ENCODE measurements at regions not wholly inside any gene's neighbourhood (a gene's known extent, or its start where the extent isn't known, plus 50 kb on each side); places are given as distances from the start of the nearest gene placed in this dataset.
"Not testable (repeated sequence)": the region's sequence is repeated elsewhere in the genome, so short reads cannot be mapped to it uniquely, and the experiment has no call there.

DNA sequence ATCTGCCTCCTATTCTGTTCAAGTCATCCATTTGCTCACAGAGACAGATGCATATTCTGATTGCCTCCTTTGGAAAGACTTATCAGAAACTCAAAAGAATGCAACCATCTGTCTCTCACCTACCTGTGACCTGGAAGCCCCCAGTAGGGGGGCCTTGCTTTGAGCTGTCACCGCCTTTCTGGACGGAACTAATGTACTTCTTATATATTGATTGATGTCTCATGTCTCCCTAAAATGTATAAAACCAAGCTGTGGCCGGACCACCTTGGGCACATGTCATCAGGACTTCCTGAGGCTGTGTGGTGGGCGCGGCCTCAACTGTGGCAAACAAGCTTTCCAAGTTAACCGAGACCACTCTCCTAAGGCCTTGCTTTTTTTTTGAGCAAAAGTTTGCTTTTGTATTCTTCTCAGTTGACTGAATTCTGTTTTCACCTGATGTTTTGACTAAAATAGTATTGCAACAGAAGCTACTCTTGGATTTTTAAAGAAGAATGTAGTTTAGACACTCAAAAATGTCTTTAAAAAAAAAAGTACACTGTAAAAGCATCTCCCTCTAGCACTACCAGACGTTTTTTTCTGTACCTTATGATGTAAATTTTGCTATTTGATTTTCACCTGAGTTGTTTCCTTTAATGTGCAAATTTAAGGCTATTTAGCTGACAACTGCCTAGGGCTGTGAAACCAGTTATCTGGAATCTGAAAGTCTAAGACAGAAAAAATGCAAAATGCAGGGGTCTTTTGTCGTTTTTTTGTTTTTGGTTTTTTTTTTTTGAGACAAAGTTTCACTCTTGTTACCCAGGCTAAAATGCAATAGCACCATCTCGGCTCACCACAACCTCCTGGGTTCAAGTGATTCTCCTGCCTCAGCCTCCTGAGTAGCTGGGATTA is 298.8 kb upstream of the SGCG start:
- H3K36me3 ChIP-seq (ENCODE audit: insufficient read depth, low read length); H3K27me3 ChIP-seq (ENCODE audit: insufficient read depth, low read length); H3K79me2 ChIP-seq (ENCODE audit: control insufficient read depth, insufficient read depth, low read length, unreplicated experiment); H3K4me3 ChIP-seq (ENCODE audit: low read depth, low read length); H2AFZ ChIP-seq (ENCODE audit: low read length, unreplicated experiment); H3K27ac ChIP-seq (ENCODE audit: low read depth, low read length); H3K4me1 ChIP-seq (ENCODE audit: control insufficient read depth, insufficient read depth, low read length, unreplicated experiment): not testable (repeated sequence)

- no peaks in the 10 kb centered on the region for H3K79me2 ChIP-seq (ENCODE audit: control insufficient read depth, insufficient read depth, low read length, unreplicated experiment)
- no peak overlapping the region for H2AFZ ChIP-seq (ENCODE audit: low read length, unreplicated experiment)
- no peaks in the 10 kb centered on the region for H3K27me3 ChIP-seq (ENCODE audit: insufficient read depth, low read length)
- H3K4me3 ChIP-seq (ENCODE audit: low read depth, low read length) = no peak overlapping the region
- H3K27ac ChIP-seq (ENCODE audit: low read depth, low read length) = no peak overlapping the region
- H3K4me1 ChIP-seq (ENCODE audit: control insufficient read depth, insufficient read depth, low read length, unreplicated experiment) = no peaks in the 10 kb centered on the region
- H3K36me3 ChIP-seq (ENCODE audit: insufficient read depth, low read length) = no peaks in the 10 kb centered on the region
Observed at GRCh38 chr13:22883262-22883840, 297.4 kb upstream of the SGCG start.

- Histone ChIP-seq H3K79me2 (ENCODE audit: control insufficient read depth, insufficient read depth, low read length, unreplicated experiment) (no peaks in the 10 kb centered on the region), H3K27ac (ENCODE audit: low read depth, low read length) (no peak overlapping the region), H3K27me3 (ENCODE audit: insufficient read depth, low read length) (no peaks in the 10 kb centered on the region), H2AFZ (ENCODE audit: low read length, unreplicated experiment) (no peak overlapping the region), H3K36me3 (ENCODE audit: insufficient read depth, low read length) (no peaks in the 10 kb centered on the region), H3K4me1 (ENCODE audit: control insufficient read depth, insufficient read depth, low read length, unreplicated experiment) (no peaks in the 10 kb centered on the region), H3K4me3 (ENCODE audit: low read depth, low read length) (no peak overlapping the region)
Observed at GRCh38 chr13:22883956-22884355, 296.8 kb upstream of the SGCG start.

- not testable (repeated sequence) for H3K27ac ChIP-seq (ENCODE audit: low read depth, low read length); H3K4me1 ChIP-seq (ENCODE audit: control insufficient read depth, insufficient read depth, low read length, unreplicated experiment); H3K79me2 ChIP-seq (ENCODE audit: control insufficient read depth, insufficient read depth, low read length, unreplicated experiment); H3K4me3 ChIP-seq (ENCODE audit: low read depth, low read length); H3K27me3 ChIP-seq (ENCODE audit: insufficient read depth, low read length); H3K36me3 ChIP-seq (ENCODE audit: insufficient read depth, low read length); H2AFZ ChIP-seq (ENCODE audit: low read length, unreplicated experiment)
Observed at GRCh38 chr13:22886061-22886460, 294.7 kb upstream of the SGCG start.

DNA sequence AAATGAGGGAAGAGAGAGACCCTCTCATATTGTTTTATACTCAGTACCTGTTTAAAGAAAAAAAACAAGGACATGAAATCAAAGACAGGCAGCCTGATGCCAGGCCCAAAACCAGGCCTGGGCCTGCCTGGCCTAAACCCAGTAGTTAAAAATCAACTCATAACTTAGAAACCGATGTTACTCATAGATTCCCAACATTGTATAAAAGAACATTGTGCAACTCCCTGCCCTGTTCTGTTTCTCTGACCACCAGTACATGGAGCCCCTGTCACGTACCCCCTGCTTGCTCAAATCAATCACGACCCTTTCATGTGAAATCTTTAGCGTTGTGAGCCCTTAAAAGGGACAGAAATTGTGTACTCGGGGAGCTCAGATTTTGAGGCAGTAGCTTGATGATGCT is 291.4 kb upstream of the SGCG start:
- not testable (repeated sequence) for H3K27me3 ChIP-seq (ENCODE audit: insufficient read depth, low read length); H3K4me3 ChIP-seq (ENCODE audit: low read depth, low read length); H3K79me2 ChIP-seq (ENCODE audit: control insufficient read depth, insufficient read depth, low read length, unreplicated experiment); H2AFZ ChIP-seq (ENCODE audit: low read length, unreplicated experiment); H3K27ac ChIP-seq (ENCODE audit: low read depth, low read length); H3K36me3 ChIP-seq (ENCODE audit: insufficient read depth, low read length); H3K4me1 ChIP-seq (ENCODE audit: control insufficient read depth, insufficient read depth, low read length, unreplicated experiment)

DNA sequence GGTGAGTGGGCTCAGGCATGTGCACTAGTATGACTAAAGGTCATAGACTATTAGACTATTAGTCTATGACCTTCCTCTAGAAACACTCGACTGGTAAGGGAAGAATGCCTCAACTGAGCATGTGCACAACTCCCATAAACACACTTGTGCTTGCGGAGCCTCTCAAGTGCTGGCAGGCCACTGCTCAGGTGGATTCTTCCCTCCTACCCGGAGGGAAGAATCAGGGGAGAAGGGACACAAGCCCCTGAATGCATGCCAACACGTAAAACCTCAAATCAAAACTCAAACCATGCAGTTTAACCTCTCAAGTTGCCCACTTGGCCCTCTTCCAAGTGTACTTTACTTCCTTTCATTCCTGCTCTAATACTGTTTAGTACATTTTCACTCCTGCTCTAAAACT is 287.6 kb upstream of the SGCG start:
- Histone ChIP-seq H2AFZ (ENCODE audit: low read length, unreplicated experiment) (no peak overlapping the region), H3K27me3 (ENCODE audit: insufficient read depth, low read length) (no peaks in the 10 kb centered on the region), H3K36me3 (ENCODE audit: insufficient read depth, low read length) (no peaks in the 10 kb centered on the region), H3K79me2 (ENCODE audit: control insufficient read depth, insufficient read depth, low read length, unreplicated experiment) (no peaks in the 10 kb centered on the region), H3K4me1 (ENCODE audit: control insufficient read depth, insufficient read depth, low read length, unreplicated experiment) (no peaks in the 10 kb centered on the region), H3K27ac (ENCODE audit: low read depth, low read length) (no peak overlapping the region), H3K4me3 (ENCODE audit: low read depth, low read length) (no peak overlapping the region)

- Histone ChIP-seq H2AFZ (ENCODE audit: low read length, unreplicated experiment) (no peak overlapping the region), H3K4me3 (ENCODE audit: low read depth, low read length) (no peak overlapping the region), H3K36me3 (ENCODE audit: insufficient read depth, low read length) (no peaks in the 10 kb centered on the region), H3K27ac (ENCODE audit: low read depth, low read length) (no peak overlapping the region), H3K4me1 (ENCODE audit: control insufficient read depth, insufficient read depth, low read length, unreplicated experiment) (no peaks in the 10 kb centered on the region), H3K27me3 (ENCODE audit: insufficient read depth, low read length) (no peaks in the 10 kb centered on the region), H3K79me2 (ENCODE audit: control insufficient read depth, insufficient read depth, low read length, unreplicated experiment) (no peaks in the 10 kb centered on the region)
Observed at GRCh38 chr13:22893777-22894176, 287.0 kb upstream of the SGCG start.

GRCh38 chr13:22897571-22898314 is 283.0 kb upstream of the SGCG start:
- no peak overlapping the region for H3K27ac ChIP-seq (ENCODE audit: low read depth, low read length)
- H3K4me3 ChIP-seq (ENCODE audit: low read depth, low read length) = no peak overlapping the region
- no peaks in the 10 kb centered on the region for H3K36me3 ChIP-seq (ENCODE audit: insufficient read depth, low read length)
- no peaks in the 10 kb centered on the region for H3K4me1 ChIP-seq (ENCODE audit: control insufficient read depth, insufficient read depth, low read length, unreplicated experiment)
- H3K79me2 ChIP-seq (ENCODE audit: control insufficient read depth, insufficient read depth, low read length, unreplicated experiment) = no peaks in the 10 kb centered on the region
- no peak overlapping the region for H2AFZ ChIP-seq (ENCODE audit: low read length, unreplicated experiment)
- no peaks in the 10 kb centered on the region for H3K27me3 ChIP-seq (ENCODE audit: insufficient read depth, low read length)

DNA sequence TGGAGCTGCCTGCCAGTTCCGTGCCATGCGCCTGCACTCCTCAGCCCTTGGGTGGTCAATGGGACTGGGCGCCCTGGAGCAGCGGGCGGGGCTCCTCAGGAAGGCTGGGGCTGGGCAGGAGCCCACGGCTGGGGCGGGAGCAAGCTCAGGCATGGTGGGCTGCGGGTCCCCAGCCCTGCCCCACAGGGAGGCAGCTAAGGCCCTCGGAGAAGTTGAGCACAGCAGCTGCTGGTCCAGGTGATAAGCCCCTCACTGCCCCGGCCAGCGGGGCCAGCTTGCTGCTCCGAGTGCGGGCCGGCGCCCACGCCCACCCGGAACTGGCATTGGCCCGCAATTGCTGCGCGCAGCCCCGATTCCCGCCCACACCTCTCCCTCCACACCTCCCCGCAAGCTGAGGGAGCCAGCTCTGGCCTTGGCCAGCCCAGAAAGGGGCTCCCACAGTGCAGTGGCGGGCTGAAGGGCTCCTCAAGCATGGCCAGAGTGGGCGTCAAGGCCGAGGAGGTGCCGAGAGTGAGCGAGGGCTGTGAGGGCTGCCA is 280.3 kb upstream of the SGCG start:
- H3K4me1 ChIP-seq (ENCODE audit: control insufficient read depth, insufficient read depth, low read length, unreplicated experiment); H3K27ac ChIP-seq (ENCODE audit: low read depth, low read length); H3K4me3 ChIP-seq (ENCODE audit: low read depth, low read length); H3K27me3 ChIP-seq (ENCODE audit: insufficient read depth, low read length); H2AFZ ChIP-seq (ENCODE audit: low read length, unreplicated experiment); H3K36me3 ChIP-seq (ENCODE audit: insufficient read depth, low read length); H3K79me2 ChIP-seq (ENCODE audit: control insufficient read depth, insufficient read depth, low read length, unreplicated experiment): not testable (repeated sequence)

- Histone ChIP-seq H3K36me3 (ENCODE audit: insufficient read depth, low read length) (no peaks in the 10 kb centered on the region), H3K27ac (ENCODE audit: low read depth, low read length) (no peak overlapping the region), H3K27me3 (ENCODE audit: insufficient read depth, low read length) (no peaks in the 10 kb centered on the region), H3K4me3 (ENCODE audit: low read depth, low read length) (no peak overlapping the region), H2AFZ (ENCODE audit: low read length, unreplicated experiment) (no peak overlapping the region), H3K79me2 (ENCODE audit: control insufficient read depth, insufficient read depth, low read length, unreplicated experiment) (no peaks in the 10 kb centered on the region), H3K4me1 (ENCODE audit: control insufficient read depth, insufficient read depth, low read length, unreplicated experiment) (no peaks in the 10 kb centered on the region)
Observed at GRCh38 chr13:22903301-22903700, 277.5 kb upstream of the SGCG start.
